ENCODE measurements at regions not wholly inside any gene's neighbourhood (a gene's known extent, or its start where the extent isn't known, plus 50 kb on each side); places are given as distances from the start of the nearest gene placed in this dataset.

DNA sequence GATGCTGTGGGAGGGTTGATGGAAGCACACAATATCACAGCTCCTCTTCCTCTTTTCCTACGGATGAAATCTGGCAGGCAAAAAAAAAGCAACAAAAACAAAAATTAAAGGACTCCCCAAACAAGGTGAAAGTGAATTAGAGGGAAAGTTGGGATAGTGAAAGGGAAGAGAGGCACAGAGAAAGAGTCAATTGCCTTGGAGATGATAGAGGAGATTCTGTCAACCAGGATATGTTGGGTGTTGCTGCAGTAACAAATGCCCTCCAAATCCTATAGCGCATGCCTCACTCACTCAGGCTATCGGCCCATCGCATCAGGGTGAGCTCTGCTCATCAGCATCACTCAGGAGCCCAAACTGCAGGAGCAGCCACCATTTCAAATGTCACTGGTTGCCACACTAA, 119.1 kb downstream of the DLEU7 start:
- DNase-seq (ENCODE audit: low read depth), result no peak
- TF ChIP-seq, protein P1, sequence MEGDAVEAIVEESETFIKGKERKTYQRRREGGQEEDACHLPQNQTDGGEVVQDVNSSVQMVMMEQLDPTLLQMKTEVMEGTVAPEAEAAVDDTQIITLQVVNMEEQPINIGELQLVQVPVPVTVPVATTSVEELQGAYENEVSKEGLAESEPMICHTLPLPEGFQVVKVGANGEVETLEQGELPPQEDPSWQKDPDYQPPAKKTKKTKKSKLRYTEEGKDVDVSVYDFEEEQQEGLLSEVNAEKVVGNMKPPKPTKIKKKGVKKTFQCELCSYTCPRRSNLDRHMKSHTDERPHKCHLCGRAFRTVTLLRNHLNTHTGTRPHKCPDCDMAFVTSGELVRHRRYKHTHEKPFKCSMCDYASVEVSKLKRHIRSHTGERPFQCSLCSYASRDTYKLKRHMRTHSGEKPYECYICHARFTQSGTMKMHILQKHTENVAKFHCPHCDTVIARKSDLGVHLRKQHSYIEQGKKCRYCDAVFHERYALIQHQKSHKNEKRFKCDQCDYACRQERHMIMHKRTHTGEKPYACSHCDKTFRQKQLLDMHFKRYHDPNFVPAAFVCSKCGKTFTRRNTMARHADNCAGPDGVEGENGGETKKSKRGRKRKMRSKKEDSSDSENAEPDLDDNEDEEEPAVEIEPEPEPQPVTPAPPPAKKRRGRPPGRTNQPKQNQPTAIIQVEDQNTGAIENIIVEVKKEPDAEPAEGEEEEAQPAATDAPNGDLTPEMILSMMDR (conservative IDR thresholded peaks at IDR 0.05; ENCODE audit: low read depth, low read length), result no peak
- no peak overlapping the region for H3K4me3 ChIP-seq (ENCODE audit: low read depth, low read length)

DNA sequence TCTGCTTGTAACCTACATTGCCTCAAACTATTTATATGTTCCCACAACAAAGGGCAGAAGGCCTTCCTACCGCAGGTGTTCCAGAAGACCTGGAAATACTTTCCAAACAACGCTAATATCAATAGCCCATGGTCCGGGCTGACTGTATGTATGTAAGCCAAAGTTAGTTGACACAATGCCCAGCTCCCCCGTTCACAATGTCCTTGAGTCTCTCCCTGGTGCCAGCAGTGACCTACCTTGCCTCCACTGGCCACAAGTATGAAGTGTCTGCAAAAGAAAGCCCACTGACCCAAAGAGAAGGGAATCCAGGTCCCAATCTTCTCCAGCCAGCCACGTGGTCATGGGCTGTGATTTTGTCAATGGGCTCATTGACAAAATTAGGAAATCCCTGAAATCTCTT, 118.6 kb downstream of the DLEU7 start:
- no peak overlapping the region for H3K4me3 ChIP-seq (ENCODE audit: low read depth, low read length)
- DNase-seq (ENCODE audit: low read depth), result no peak
- TF ChIP-seq, protein P1 (conservative IDR thresholded peaks at IDR 0.05; ENCODE audit: low read depth, low read length), result no peak

DNA sequence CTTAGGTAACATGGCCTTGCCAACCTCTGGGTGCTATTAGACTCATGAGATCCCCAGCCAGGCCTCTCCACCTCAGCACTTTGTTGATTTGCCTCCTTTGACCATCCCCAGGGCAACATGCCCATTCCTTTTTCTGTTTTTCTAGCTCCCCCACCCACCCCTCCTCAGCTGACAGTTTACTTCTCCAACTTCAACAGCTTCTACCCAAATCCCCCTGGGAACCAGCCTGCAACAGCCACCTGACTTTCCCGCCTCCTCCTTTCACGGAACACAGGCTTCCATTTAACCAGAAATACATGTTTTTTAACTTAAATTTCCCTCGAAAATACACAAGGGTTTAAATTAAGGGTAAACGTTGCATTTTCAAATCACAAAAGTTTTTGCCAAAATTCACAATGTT, 117.3 kb downstream of the DLEU7 start:
- TF ChIP-seq, protein P1 (conservative IDR thresholded peaks at IDR 0.05; ENCODE audit: low read depth, low read length), result no peak
- no peak for DNase-seq (ENCODE audit: low read depth)
- H3K4me3 ChIP-seq (ENCODE audit: low read depth, low read length), result no peak overlapping the region

DNA sequence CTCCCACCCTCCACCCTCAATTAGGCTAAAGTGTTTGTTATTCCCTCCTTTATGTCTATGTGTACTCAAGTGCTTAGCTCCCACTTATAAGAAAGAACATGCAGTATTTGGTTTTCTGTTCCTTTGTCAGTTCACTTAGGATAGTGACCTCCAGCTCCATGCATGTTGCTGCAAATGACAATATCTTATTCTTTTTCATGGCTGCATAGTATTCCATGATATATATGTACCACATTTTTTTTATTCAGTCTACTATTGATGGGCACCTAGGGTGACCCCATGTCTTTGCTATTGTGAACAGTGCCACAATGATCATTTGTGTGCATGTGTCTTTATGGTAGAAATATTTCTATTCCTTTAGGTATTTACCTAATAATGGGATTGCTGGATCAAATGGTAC, 114.3 kb downstream of the DLEU7 start:
- TF ChIP-seq, protein P1 (conservative IDR thresholded peaks at IDR 0.05; ENCODE audit: low read depth, low read length), result no peak
- no peak for DNase-seq (ENCODE audit: low read depth)
- H3K4me3 ChIP-seq (ENCODE audit: low read depth, low read length), result no peak overlapping the region

DNA sequence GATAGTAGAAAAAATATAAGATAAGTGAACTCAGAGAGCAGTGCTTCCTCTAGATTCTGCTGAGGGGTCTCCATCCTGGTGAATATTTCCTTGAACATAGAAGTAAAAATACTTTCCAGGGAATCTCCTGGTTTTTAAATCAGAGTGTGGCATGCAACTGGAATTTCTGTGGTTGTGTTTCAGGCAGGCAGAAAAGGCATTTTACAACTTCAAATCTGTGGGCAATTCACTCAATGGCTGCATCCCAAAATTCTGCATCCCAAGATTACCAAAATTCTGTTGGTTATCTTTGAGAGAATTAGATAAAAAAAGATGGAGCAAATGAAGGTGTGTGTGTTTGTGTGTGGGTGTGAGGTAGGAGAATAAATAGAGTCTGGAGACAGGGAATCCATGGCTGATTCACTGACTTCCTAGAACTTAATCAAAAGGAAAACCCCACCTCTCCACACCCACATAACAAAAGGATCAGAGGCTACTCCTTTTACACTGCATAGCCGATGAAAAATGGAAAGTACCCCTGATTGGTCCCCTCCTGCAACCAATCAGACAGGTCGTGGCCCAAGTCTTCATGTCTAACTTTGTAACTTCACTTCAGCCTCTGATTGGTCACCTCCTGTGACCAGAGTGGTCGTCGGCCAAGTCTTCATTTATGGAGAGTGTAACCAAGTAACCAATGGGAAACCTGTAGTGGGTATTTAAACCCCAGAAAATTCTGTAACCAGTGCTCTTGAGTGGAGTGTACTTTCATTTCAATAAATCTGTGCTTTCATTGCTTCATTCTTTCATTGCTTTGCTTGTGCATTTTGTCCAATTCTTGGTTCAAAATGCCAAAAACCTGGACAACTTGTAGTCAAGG, 112.8 kb downstream of the DLEU7 start:
- DNase-seq (ENCODE audit: low read depth), result no peak
- H3K4me3 ChIP-seq (ENCODE audit: low read depth, low read length), result no peak overlapping the region
- TF ChIP-seq, protein P1 (conservative IDR thresholded peaks at IDR 0.05; ENCODE audit: low read depth, low read length), result no peak

DNA sequence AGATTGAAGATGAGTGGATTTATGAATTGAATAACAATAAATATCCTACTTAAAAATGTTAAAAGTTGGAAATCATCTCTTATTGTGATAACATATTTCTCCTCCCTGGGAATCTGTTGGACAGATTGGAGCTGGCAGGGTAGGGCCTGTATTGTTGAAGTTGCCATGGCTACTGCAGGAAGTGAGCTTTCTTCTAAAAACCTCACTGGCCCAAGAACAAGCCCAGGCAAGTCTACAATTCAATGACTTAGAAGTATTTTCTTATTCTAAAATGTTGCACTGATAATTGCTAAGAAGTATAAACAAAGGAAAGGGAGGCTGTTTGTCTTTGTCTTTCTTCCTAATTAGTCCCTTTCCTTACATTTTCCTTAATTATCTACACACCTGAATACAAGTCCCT, 112.1 kb downstream of the DLEU7 start:
- TF ChIP-seq, protein P1 (conservative IDR thresholded peaks at IDR 0.05; ENCODE audit: low read depth, low read length), result no peak
- no peak for DNase-seq (ENCODE audit: low read depth)
- no peak overlapping the region for H3K4me3 ChIP-seq (ENCODE audit: low read depth, low read length)

DNA sequence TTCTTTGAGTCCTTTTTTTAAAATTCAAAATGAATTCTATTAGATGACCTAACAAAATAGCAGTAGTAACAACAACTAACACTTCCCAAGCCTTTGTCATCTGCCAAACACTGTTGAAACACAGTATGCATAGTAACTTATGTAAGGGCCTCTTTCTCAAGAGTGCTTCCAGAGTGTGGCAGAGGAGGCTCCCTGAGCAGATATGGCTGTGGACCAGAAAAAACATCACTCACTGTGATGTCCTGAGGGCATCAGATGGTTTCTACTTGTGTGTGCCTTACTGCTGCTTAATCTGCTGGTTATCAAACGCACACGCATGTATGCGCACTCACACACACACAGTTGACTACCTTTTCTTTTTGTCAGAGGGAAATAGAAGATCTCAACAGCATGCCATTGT, 110.8 kb downstream of the DLEU7 start:
- no peak overlapping the region for H3K4me3 ChIP-seq (ENCODE audit: low read depth, low read length)
- no peak for DNase-seq (ENCODE audit: low read depth)
- TF ChIP-seq, protein P1 (conservative IDR thresholded peaks at IDR 0.05; ENCODE audit: low read depth, low read length), result no peak

Measured in epithelial cell of proximal tubule (primary cell).